ENCODE measurements at regions not wholly inside any gene's neighbourhood (a gene's known extent, or its start where the extent isn't known, plus 50 kb on each side); places are given as distances from the start of the nearest gene placed in this dataset.
A peak's percentile ranks its signal among the peaks of the same experiment; 100 is the strongest.
"Not testable (repeated sequence)": the region's sequence is repeated elsewhere in the genome, so short reads cannot be mapped to it uniquely, and the experiment has no call there.

GRCh38 chr16:15307184-15307583 is 70.9 kb downstream of the NPIPA5 start:
- DNase-seq (ENCODE audit: low read depth in 2 of 2), result not testable (repeated sequence)

DNA sequence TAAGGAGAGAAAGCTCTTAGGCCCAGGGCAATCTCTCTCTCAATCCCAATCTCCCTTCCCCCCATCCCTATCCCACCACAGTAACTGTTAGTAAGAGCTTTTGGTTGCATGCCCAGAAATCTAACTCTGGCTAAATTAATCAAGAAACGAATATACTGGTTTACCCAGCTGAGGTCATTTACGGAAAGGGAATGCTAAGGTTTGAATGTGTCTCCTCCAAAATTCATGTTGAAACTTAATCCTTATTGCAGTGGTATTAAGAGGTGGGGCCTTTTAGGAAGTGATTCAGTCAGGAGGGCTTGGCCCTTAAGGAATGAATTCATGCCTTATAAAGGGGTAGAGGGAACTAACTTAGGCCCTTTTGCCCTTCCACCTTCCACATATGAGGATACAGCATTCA is 72.2 kb downstream of the NPIPA5 start:
- not testable (repeated sequence) for DNase-seq (ENCODE audit: low read depth in 2 of 2)

DNA sequence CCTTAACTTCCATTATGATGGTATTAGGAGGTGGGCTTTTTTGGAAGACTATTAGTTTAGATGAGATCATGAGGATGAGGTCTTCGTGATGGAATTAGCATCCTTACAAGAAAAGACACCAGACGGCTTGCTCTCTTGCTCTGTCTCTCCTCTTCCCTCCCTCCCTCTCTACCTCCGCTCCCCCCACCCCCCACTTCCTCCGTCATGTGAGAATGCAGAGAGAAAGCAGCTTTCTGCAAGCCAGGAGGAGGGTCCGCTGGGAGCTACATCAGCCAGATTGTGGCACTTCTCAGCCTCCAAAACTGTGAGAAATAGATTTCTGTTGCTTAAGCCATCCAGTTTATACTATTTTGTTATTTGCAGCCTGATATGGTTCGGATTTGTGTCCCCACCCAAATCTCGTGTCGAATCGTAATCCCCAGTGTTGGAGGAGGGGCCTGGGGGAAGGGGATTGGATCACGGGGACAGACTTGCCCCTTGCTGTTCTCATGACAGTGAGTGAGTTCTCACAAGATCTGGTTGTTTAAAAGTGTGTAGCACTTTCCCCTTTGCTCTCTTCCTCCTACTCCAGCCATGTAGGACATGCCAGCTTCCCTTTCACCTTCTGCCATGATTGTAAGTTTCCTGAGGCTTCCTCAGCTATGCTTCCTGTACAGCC is 74.3 kb downstream of the NPIPA5 start:
- not testable (repeated sequence) for DNase-seq (ENCODE audit: low read depth in 2 of 2)

DNA sequence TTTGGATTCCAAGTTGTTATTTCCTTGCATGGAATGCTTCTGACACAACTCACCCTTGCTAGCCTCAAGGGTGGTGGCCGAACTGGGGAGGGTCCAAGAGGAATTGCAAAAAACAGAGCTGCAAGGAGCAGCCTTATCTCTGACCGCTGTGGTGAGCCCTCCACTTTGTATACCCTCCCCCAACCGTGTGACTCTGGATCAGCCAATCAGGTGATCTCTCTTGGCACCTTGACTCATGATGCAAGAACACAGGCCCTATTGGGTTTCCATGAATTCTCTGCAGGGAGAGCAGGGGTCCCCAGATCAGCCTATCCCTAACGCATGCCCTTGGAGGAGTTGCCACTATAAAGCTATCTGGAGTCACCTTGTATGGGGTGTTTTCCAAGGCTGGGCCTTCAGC is 81.0 kb downstream of the NPIPA5 start:
- not testable (repeated sequence) for DNase-seq (ENCODE audit: low read depth in 2 of 2)

DNA sequence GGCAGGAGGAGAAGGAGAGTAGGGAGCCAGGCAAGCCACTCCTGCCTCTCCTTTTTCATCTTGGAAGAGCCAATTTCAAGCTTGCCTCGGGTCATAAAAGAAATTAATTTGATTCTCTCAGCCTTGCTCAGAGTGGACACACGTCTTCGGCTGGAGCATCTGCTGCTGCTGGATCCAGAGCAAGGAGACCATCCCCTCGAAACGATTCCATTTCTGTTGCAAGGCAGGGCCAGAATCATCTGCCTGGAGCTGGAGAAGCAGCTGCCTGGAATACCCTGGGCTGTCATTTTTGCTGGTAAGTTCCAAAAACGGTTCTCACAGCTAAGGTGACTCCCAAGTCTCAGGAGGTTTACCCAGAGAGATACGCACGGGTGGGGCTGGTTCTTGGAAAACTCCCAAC is 103.3 kb downstream of the NPIPA5 start:
- not testable (repeated sequence) for DNase-seq (ENCODE audit: low read depth in 2 of 2)

DNA sequence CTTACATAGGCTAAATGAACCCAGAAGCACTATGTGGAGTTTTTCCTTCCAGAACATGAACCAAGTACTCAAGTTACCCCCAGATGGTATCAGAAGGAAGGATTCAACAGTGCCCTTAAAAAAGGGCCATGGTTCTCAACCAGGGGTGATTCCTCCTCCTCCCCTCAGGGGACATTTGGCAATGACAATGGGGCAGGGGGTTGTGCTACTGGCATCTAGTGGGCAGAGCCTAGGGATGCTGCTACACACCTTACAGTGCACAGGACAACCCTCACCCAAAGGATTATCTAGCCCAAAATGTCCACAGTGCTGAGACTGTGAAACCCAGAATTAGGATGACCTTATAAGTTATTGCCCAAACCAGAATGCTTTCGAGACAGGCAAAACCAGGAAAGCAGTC is 104.1 kb downstream of the NPIPA5 start:
- not testable (repeated sequence) for DNase-seq (ENCODE audit: low read depth in 2 of 2)

DNA sequence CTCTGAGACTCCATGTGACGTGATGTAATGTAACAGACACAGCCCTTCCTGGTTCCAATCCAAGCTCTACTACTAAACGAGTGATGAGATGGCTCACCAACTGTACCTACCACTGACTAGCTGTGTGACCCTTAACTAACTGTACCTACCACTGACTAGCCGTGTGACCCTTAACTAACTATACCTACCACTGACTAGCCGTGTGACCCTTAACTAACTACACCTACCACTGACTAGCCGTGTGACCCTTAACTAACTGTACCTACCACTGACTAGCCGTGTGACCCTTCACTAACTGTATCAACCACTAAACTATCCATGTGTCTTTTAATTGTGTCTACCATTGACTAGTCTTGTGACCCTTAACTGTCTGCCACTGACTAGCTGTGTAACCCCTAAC is 111.2 kb downstream of the NPIPA5 start:
- not testable (repeated sequence) for DNase-seq (ENCODE audit: low read depth in 2 of 2)

DNA sequence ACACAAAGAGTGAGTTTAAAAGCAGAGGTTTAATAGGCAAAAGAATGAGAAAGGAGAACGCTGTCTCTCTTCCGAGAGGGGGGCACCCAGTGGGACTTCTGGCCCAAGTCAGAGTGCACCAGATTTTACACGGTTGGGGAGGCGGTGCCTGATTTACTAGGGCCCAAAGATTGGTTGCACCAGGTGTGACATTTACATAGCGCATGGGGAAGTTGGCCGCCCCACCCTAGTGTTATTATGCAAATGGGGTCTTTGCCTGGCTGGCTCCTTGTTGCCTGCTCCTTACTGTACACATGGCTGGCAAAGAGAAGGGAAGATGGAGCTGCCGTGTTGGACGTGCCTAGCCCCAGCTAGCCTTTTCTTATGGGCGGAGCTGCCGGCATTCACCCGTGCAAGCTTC is 115.9 kb downstream of the NPIPA5 start:
- DNase-seq (ENCODE audit: low read depth in 2 of 2), result not testable (repeated sequence)

DNA sequence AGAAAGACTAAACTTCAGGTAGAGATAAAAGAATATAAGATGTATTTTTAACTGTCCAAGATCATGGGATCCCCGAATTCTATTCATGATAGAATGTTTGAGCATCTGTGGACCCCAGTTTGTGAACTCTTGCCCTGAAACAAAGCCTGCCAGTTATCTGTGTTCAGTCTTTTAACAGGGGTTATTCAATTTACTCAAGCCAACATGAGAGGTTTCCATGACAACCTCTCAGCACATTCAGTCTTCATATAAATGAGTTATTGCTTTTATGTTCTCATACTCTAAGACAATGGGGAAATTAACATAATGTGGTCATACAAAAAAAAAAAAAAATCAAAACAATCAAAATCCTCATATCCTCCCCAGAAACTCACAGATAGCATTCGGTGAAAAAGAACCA is 130.1 kb downstream of the NPIPA5 start:
- not testable (repeated sequence) for DNase-seq (ENCODE audit: low read depth in 2 of 2)

DNA sequence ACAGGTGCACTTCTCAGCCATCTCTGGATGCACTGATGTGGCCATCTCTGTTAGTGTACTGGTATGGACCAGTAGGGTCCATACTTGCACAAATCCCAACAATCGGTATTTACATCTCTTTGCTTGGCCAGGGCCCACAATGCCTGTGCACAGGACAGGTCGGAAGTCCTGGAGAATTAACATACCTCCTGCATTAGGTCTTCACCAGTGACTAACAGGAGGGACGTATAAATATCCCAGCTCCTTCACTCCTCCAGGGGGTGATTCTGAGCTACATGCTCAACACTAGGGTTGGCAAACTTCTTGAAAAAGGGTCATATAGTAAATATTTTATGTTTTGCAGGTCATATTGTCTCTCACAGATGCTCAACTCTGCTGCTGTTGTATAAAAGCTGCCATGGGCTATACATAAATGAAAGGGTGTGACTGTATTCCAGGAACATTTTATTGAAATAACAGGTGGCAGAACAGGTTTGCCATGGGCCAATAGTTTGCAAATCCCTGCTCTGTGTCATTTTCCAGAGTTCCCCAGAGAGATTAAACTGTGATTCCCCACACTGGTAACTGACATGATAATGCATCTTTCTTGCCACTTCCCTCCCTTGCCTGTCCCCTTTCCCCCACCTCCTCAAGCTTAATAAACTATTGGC is 141.3 kb downstream of the NPIPA5 start:
- DNase-seq (ENCODE audit: low read depth in 2 of 2), result not testable (repeated sequence)

- not testable (repeated sequence) for DNase-seq (ENCODE audit: low read depth in 2 of 2)
Measured at GRCh38 chr16:15235140-15235539, 141.1 kb upstream of the RRN3 start.

DNA sequence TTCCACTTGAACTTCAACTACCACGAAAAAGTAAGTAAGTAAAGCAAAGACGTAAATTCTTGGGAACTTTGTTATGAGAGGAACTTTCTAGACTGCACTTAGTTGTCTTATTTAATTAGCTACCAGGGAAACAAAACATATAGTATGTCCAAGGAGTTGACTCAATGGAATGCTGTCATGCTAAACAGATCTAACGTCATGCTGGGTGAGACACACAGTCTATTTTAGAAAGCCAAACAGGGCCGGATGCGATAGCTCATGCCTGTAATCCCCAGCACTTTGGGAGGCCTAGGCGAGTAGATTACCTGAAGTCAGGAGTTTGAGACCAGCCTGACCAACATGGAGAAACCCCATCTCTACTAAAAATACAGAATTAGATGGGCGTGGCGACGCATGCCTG is 140.6 kb upstream of the RRN3 start:
- DNase-seq (ENCODE audit: low read depth in 2 of 2), result not testable (repeated sequence)

GRCh38 chr16:15230432-15230831 is 136.4 kb upstream of the RRN3 start:
- not testable (repeated sequence) for DNase-seq (ENCODE audit: low read depth in 2 of 2)

- DNase-seq (ENCODE audit: low read depth in 2 of 2), result not testable (repeated sequence)
Measured at GRCh38 chr16:15229661-15230060, 135.6 kb upstream of the RRN3 start.

DNA sequence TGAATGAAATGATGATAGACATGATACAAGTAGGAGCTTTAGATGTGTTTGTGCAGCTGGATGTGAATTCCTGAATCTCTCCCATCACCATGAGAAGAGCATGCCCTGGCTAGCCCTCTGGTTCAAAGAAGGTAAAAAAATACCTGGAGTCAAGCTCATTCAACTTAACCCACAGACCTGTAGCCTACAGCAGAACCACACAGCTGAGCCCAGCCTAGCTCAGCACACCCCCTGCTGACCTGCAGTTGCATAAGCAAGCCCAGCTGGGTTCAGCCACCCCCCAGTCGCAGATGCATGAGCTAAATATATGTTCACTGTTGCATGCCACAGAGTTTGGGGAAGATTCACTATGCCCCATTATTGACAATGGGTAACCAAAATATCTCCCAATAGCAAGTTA is 130.6 kb upstream of the RRN3 start:
- not testable (repeated sequence) for DNase-seq (ENCODE audit: low read depth in 2 of 2)

GRCh38 chr16:15223398-15223797 is 129.3 kb upstream of the RRN3 start:
- DNase-seq (ENCODE audit: low read depth in 2 of 2), result not testable (repeated sequence)

- peak in 1 of 2 experiments; percentile 0 for DNase-seq (ENCODE audit: low read depth in 2 of 2)
Measured at GRCh38 chr16:15219679-15220615, 125.9 kb upstream of the RRN3 start.

DNA sequence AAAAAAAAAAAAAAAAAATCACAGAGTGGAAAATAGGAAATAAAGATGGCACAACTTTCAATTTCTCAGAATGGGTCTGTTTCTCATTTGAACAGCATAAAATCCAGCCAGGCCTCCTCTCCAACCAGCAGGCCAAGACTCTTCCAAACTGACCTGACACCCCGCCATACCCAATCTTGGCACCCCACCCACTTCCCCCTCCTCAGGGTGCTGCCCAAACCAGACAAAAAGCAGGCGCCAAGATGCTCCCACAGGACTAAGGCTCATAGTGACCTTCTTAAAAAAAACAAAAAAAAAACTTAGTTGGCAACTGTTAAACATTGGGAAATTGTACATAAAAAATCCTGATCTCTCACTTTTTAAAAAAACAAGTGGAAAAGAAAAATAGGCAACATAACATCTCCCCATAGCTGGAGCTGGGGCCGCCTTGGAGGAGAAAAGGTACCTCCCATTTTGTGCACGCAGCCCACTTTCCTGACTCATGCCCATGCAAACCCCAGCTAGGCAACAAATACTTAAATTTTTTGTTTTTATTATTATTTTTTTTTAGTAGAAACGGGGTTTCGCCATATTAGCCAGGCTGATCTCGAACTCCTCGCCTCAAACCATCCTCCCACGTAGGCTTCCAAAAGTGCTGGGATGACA is 124.9 kb upstream of the RRN3 start:
- not testable (repeated sequence) for DNase-seq (ENCODE audit: low read depth in 2 of 2)

- DNase-seq (ENCODE audit: low read depth in 2 of 2), result not testable (repeated sequence)
Measured at GRCh38 chr16:15207202-15207981, 113.3 kb upstream of the RRN3 start.

GRCh38 chr16:15206439-15206838 is 112.4 kb upstream of the RRN3 start:
- not testable (repeated sequence) for DNase-seq (ENCODE audit: low read depth in 2 of 2)

- DNase-seq (ENCODE audit: low read depth in 2 of 2), result not testable (repeated sequence)
Measured at GRCh38 chr16:15205939-15206338, 111.9 kb upstream of the RRN3 start.

Measured in stimulated activated CD4-positive, alpha-beta T cell treated with anti-CD3 and anti-CD28 coated beads, Interleukin-12 subunit alpha, Interleukin-12 subunit beta, amount 100 ng/mL, for 24 hours (primary cell).